HCT116 (cell line): ENCODE measurements at regions not wholly inside any gene's neighbourhood (a gene's known extent, or its start where the extent isn't known, plus 50 kb on each side); places are given as distances from the start of the nearest gene placed in this dataset.
"Not testable (repeated sequence)": the region's sequence is repeated elsewhere in the genome, so short reads cannot be mapped to it uniquely, and the experiment has no call there.

Experiments used
- ATAC-seq: fragments of 200-7000 bp; cut with Tn5 transposase; 2 replicates; pipeline ENCODE4 v1.9.1; 2020; ENCODE audit warnings: mild to moderate bottlenecking, moderate library complexity
- BruUV-seq: library from RNA; stranded (reverse); fragments of 400-500 nt; replicated peaks from 2 replicates; lab custom pipeline; 2021; lab: Mats Ljungman, UMichigan
- CTCF ChIA-PET: fragments of 300-600 bp; sonication (Branson Sonifier 250); formaldehyde crosslinking; loops from one replicate; lab custom pipeline; 2021; ENCODE audit warnings: antibody characterized with exemption; lab: Charles Lee
- POLR2A ChIA-PET: fragments of 300-600, 350-600 bp; sonication (Branson Sonifier 250); formaldehyde crosslinking; loops from one replicate; lab custom pipeline; 2021; ENCODE audit warnings: antibody characterized with exemption; lab: Charles Lee
- RAD21 ChIA-PET, 2 experiments: fragments of 300-600 bp; sonication (Branson Sonifier 250); formaldehyde crosslinking; loops; one replicate each; lab custom pipeline; 2023; ENCODE audit warnings: low total read pairs in 2 of 2; ENCODE audit not compliant: uncharacterized antibody in 2 of 2, unreplicated experiment in 2 of 2, low non-redundant PET in 1 of 2; lab: Charles Lee
- DNase-seq: peaks from one replicate; pipeline ENCODE4 v3.0.0-alpha.2; 2010; ENCODE audit warnings: low read depth, low spot score
- H2AFZ ChIP-seq: fragments of 200-600 bp; shearing (Covaris generic), sonication (generic); 2 replicates; pipeline ENCODE4 v1.6.1; 2017; ENCODE audit warnings: low read depth, mixed run types, mixed read lengths, antibody characterized with exemption, low read length; ENCODE audit not compliant: poor library complexity, severe bottlenecking
- H3K27ac ChIP-seq: 2 replicates; pipeline ENCODE4 v1.5.1; 2012; ENCODE audit warnings: low read depth, low read length
- H3K27me3 ChIP-seq: fragments of 200-600 bp; sonication (generic); 2 replicates; pipeline ENCODE4 v1.6.1; 2016; ENCODE audit warnings: mixed run types, low read length, mixed read lengths; ENCODE audit not compliant: insufficient read depth
- H3K36me3 ChIP-seq, 2 experiments: fragments of 200-500 bp in 1 of 2; fragments of 200-600 bp in 1 of 2; sonication (Bioruptor generic) in 1 of 2; sonication (generic) in 1 of 2; 2 replicates each; pipeline versions ENCODE4 v1.5.1 to v1.6.1; 2014 to 2016; ENCODE audit warnings: low read length in 2 of 2, inconsistent platforms in 1 of 2, mixed read lengths in 1 of 2, mixed run types in 1 of 2; ENCODE audit not compliant: insufficient read depth in 2 of 2, control insufficient read depth in 1 of 2
- H3K4me1 ChIP-seq, 2 experiments: fragments of 200-600 bp in 1 of 2; sonication (generic) in 1 of 2; 2 replicates each; pipeline versions ENCODE4 v1.5.1 to v1.6.1; 2012 to 2017; ENCODE audit warnings: low read length in 2 of 2, inconsistent platforms in 1 of 2, mild to moderate bottlenecking in 1 of 2, mixed read lengths in 1 of 2, mixed run types in 1 of 2, moderate library complexity in 1 of 2; ENCODE audit not compliant: insufficient read depth in 2 of 2, control insufficient read depth in 1 of 2
- H3K4me2 ChIP-seq: fragments of 200-600 bp; sonication (generic); 2 replicates; pipeline ENCODE4 v1.6.1; 2017; ENCODE audit warnings: mixed run types, low read length, mixed read lengths
- H3K4me3 ChIP-seq, 2 experiments: fragments of 200-600 bp in 1 of 2; sonication (generic) in 1 of 2; replicated peaks in 1 of 2; 2 replicates each; pipeline ENCODE4 v1.5.1; 2011 to 2016; ENCODE audit warnings: low read length in 2 of 2, control low read depth in 1 of 2, low read depth in 1 of 2, mild to moderate bottlenecking in 1 of 2, mixed read lengths in 1 of 2, mixed run types in 1 of 2
- H3K79me2 ChIP-seq: fragments of 200-600 bp; sonication (generic); 2 replicates; pipeline ENCODE4 v1.6.1; 2017; ENCODE audit warnings: mild to moderate bottlenecking, mixed run types, low read length, moderate library complexity, mixed read lengths; ENCODE audit not compliant: insufficient read depth
- H3K9ac ChIP-seq: fragments of 200-600 bp; sonication (generic); 2 replicates; pipeline ENCODE4 v1.6.1; 2016; ENCODE audit warnings: low read length, mixed read lengths
- H3K9me2 ChIP-seq: fragments of 200-600 bp; sonication (generic), shearing (Covaris generic); 2 replicates; pipeline ENCODE4 v1.6.1; 2017; ENCODE audit warnings: mixed run types, mild to moderate bottlenecking, moderate library complexity; ENCODE audit not compliant: insufficient read depth
- H3K9me3 ChIP-seq, 2 experiments: fragments of 200-500 bp in 1 of 2; fragments of 200-600 bp in 1 of 2; sonication (Bioruptor generic) in 1 of 2; sonication (generic) in 1 of 2; 2 replicates each; pipeline ENCODE4 v1.6.1; 2014 to 2017; ENCODE audit warnings: low read length in 2 of 2, mixed read lengths in 2 of 2, inconsistent platforms in 1 of 2, low read depth in 1 of 2, mild to moderate bottlenecking in 1 of 2, mixed run types in 1 of 2, moderate library complexity in 1 of 2; ENCODE audit not compliant: control insufficient read depth in 1 of 2, insufficient read depth in 1 of 2
- H4K20me1 ChIP-seq: fragments of 200-600 bp; sonication (generic), shearing (Covaris generic); 2 replicates; pipeline ENCODE4 v1.6.1; 2017; ENCODE audit warnings: mixed run types, mild to moderate bottlenecking, moderate library complexity; ENCODE audit not compliant: insufficient read depth
- CBX3 ChIP-seq: IDR thresholded peaks from 2 replicates; pipeline ENCODE4 v1.6.1; 2012; ENCODE audit warnings: low read depth
- CEBPB ChIP-seq: IDR thresholded peaks from 2 replicates; pipeline ENCODE4 v1.6.1; 2012; ENCODE audit warnings: low read depth
- EGR1 ChIP-seq: IDR thresholded peaks from 2 replicates; pipeline ENCODE4 v1.6.1; 2012; ENCODE audit warnings: low read depth
- ELF1 ChIP-seq: IDR thresholded peaks from 2 replicates; pipeline ENCODE4 v1.6.1; 2012; ENCODE audit warnings: low read depth, borderline replicate concordance
- EZH2 ChIP-seq: fragments of 200-600 bp; sonication (generic); IDR thresholded peaks from 2 replicates; pipeline ENCODE4 v1.6.1; 2017; ENCODE audit warnings: antibody characterized with exemption, mixed run types
- FOSL1 ChIP-seq: IDR thresholded peaks from 2 replicates; pipeline ENCODE4 v1.6.1; 2012; ENCODE audit warnings: low read depth
- YY1 ChIP-seq: IDR thresholded peaks from 2 replicates; pipeline ENCODE4 v1.6.1; 2011; ENCODE audit warnings: low read length, low read depth, moderate library complexity, mild to moderate bottlenecking; ENCODE audit not compliant: insufficient replicate concordance; ENCODE audit errors: extremely low read depth
- ZFX ChIP-seq: fragments of 450-650 bp; IDR thresholded peaks from 2 replicates; pipeline ENCODE4 v1.6.1; 2017
- intact Hi-C: fragments of 100-400 bp; cut with micrococcal nuclease; formaldehyde crosslinking; loops from 2 replicates; pipeline ENCODE4 v1.10.0; 2022

DNA sequence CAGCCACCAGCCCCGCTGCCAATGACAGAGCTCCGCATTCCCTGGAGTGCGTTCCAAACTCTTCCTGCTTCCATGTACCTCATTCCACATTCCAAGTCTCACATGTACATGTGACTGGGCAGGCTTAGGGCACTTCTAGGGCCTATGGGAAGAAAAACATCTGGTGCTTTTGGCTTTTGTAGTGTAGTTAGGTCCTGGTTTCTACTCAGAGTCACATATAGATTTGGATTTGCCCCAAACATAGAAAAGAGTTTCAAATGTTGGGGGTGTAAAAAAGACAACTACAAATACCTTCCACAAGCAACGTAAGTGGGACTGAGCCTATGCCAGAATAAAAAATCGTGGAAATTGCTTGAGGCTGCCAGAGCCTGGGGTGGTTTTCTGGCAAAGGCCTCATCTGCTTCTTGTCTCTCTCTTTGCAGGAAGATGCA lies 84.1 kb downstream of the ZNF467 start:
- Histone ChIP-seq H2AFZ (no peak overlapping the region), H3K79me2 (no peaks in the 10 kb centered on the region), H3K9me2 (no peaks in the 10 kb centered on the region)
- intact Hi-C loops: no loop called here
- DNase-seq: no peak
- no TSS peak for BruUV-seq
- TF ChIP-seq EGR1 (no peak), YY1 (no peak), FOSL1 (no peak), ZFX (no peak), CBX3 (no peak), ELF1 (no peak), CEBPB (no peak)
- TF ChIP-seq, all 23 proteins: peak for 0
- no peak overlapping the region for H3K4me2 ChIP-seq
- ChIA-PET RAD21 (no interaction called here), CTCF (no interaction called here), POLR2A (no interaction called here)
- no peaks in the 10 kb centered on the region for H3K9me3 ChIP-seq
- H3K9ac ChIP-seq: no peak overlapping the region
- H4K20me1 ChIP-seq: no peaks in the 10 kb centered on the region
- peaks cover 3% of the 10 kb centered on the region; the same call in 1 of the 2 replicates for H3K27me3 ChIP-seq
- no peaks in the 10 kb centered on the region for H3K36me3 ChIP-seq
- no peak overlapping the region for H3K27ac ChIP-seq
- peaks cover 5 to 12% of the 10 kb centered on the region in 2 experiments for H3K4me1 ChIP-seq
- no peak for ATAC-seq
- no peak overlapping the region for H3K4me3 ChIP-seq

GRCh38 chr7:149688836-149689235 lies 84.6 kb downstream of the ZNF467 start:
- no peaks in the 10 kb centered on the region for H3K36me3 ChIP-seq
- H4K20me1 ChIP-seq: no peaks in the 10 kb centered on the region
- no peaks in the 10 kb centered on the region for H3K9me3 ChIP-seq
- ATAC-seq (no peak), DNase-seq (no peak)
- no peaks in the 10 kb centered on the region for H3K9me2 ChIP-seq
- no peak overlapping the region for H3K27ac ChIP-seq
- no peak overlapping the region for H3K4me3 ChIP-seq
- no peak for TF ChIP-seq EZH2
- H3K79me2 ChIP-seq: no peaks in the 10 kb centered on the region
- ChIA-PET POLR2A (no interaction called here), CTCF (no interaction called here), RAD21 (no interaction called here)
- no TSS peak for BruUV-seq
- H2AFZ ChIP-seq: no peak overlapping the region
- no peak overlapping the region for H3K4me2 ChIP-seq
- peaks cover 3% of the 10 kb centered on the region; the same call in 1 of the 2 replicates for H3K27me3 ChIP-seq
- no peak overlapping the region for H3K9ac ChIP-seq
- intact Hi-C loops: no loop called here
- H3K4me1 ChIP-seq: peaks cover 5 to 12% of the 10 kb centered on the region in 2 experiments

GRCh38 chr7:149687820-149688219 lies 85.6 kb downstream of the ZNF467 start:
- BruUV-seq, ATAC-seq: not testable (repeated sequence)
- CTCF ChIA-PET: interaction anchor here (1.6 kb wide), 1 partner anchor 25 kb away, joined by 3 read pairs; no protein-coding TSS in a partner anchor

More at GRCh38 chr7:149687820-149688219, 85.6 kb downstream of the ZNF467 start:
- H3K27me3 ChIP-seq, H3K27ac ChIP-seq, intact Hi-C loops, POLR2A ChIA-PET, RAD21 ChIA-PET, H2AFZ ChIP-seq, H3K9me2 ChIP-seq, H3K4me3 ChIP-seq, H4K20me1 ChIP-seq, DNase-seq, H3K9ac ChIP-seq, H3K79me2 ChIP-seq, H3K4me2 ChIP-seq, H3K36me3 ChIP-seq, H3K9me3 ChIP-seq: not testable (repeated sequence)
- H3K4me1 ChIP-seq: peaks cover 5 to 12% of the 10 kb centered on the region in 2 experiments
